ENCODE measurements at regions not wholly inside any gene's neighbourhood (a gene's known extent, or its start where the extent isn't known, plus 50 kb on each side); places are given as distances from the start of the nearest gene placed in this dataset.
"Not testable (repeated sequence)": the region's sequence is repeated elsewhere in the genome, so short reads cannot be mapped to it uniquely, and the experiment has no call there.

DNA sequence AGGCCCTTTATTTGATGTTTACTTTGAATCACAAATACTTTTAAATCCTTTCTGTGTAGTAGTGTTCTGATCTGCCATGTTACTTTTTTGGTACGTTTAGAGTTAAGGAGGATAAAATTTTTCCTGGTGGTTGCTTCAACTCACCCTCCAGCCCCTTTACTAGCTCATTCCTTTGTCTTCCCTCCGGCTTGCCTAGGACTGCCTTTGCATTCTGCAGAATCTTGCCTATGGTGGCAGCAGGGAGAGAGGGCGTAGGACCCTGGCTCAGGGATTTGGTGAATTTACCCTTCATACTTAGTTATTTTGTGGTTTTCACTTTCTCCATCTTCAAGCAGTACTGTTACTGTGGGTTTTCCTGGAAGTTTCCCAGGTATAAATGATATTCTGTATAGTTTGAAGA lies 833.5 kb downstream of the XPNPEP1 start:
- no peak for DNase-seq (ENCODE audit: low spot score)

DNA sequence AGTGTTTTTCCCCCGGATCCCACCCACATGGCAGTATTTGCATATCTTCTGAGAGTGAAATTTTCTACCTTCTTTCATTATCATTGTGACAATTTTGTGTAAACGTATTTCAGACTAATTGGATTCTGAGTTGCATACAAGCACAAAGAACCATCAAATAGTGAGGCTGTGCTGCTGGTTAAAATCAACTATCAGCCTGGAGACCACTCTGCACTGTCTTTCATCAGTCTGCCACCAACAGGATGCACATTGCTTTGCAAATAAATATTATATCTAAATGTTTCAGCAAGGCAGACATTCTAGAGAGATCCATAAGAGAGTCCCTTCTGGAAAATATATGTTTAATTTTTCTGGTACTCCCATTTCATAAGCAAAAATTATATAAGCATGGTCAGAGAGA lies 851.8 kb downstream of the XPNPEP1 start:
- no peak for DNase-seq (ENCODE audit: low spot score)

DNA sequence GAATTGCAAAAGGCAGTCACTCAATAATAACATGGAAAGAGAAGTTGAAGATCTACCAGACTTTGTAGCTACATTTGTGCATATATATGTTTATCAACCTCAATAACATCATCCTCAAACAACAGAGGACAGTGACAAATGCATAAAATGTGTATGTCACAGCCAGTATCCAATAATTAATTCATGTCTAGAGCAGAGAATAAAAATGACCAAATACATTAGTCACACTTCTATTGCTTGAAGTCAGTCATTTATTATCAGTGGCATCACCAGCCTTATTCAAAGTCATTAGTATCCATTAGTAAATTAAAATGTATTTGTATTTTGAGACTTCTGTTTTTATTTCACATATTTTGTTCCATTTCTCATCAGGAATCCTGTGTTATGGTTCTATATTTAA lies 852.8 kb downstream of the XPNPEP1 start:
- DNase-seq (ENCODE audit: low spot score): no peak

DNA sequence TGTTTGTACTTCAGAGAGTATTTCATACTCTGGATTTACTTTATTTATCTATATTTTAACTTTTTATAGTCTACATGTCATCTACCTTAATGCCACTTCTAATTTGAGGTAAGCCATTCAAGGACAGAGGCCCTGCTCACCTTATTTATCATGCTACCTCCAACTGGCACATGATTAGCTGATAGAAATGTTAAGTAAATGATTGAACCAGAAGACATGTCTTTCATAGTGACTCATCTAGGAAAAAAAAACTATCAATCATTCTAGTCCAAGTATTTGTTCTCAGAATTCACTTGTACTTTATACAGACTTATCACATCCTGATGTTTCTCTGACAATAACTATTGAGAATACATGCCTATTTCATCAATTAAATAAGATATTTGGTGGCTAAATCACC lies 856.3 kb downstream of the XPNPEP1 start:
- DNase-seq (ENCODE audit: low spot score): peak; percentile 19

DNA sequence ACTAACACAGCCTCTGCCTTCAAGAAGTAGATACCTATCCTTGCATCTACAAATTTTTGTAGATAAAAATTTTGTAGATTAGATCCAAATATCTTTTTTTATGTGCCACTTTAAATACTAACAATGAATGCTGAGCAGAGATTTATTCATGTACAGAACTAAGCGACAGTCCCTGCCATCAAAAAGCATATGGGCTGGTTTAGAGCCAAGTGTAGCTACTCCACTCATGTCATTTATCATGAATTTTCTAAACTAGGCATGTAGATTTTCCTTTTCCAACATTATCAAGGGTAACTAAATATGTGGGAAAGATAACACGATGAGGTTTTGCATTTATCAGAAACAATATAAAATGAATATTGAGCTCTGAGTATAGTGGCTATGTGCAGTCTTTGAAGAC lies 857.5 kb downstream of the XPNPEP1 start:
- no peak for DNase-seq (ENCODE audit: low spot score)

DNA sequence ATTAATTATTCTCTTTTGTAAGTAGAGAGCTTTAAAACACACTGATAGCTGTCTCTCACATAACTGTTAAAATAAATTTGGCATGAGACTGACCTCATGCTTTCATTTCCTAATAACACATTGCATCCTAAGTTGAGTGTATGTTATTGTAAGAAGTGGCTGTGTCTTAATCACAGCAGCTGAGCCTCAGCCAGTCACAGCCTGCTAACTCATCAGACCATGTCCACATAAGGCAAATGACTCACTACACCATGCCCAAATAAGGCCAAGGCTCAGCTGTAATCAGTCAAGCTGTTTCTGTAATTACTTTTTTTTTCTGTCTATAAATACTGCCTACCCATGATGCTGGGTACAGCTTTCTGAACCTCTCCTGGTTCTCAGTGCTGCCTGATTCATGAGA lies 860.9 kb downstream of the XPNPEP1 start:
- no peak for DNase-seq (ENCODE audit: low spot score)

DNA sequence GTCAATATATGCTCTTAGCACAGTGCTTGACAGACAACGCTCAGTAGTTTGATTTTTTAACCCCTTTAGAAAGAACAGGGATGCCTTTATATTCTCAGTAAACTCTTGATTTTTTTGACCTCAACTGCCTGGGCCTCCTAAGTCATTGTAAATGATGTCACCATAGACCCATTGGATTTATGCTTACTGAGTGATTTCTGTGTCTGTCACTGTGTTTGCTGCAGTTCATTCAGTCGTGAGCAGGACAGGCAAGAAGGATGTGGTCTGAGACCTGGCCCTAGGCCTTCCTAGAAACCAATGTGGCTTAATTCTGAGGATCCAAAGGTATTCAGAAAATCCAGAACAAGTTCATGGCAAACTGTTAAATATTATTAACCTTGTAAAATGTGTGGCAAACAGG lies 868.1 kb downstream of the XPNPEP1 start:
- DNase-seq (ENCODE audit: low spot score): no peak

DNA sequence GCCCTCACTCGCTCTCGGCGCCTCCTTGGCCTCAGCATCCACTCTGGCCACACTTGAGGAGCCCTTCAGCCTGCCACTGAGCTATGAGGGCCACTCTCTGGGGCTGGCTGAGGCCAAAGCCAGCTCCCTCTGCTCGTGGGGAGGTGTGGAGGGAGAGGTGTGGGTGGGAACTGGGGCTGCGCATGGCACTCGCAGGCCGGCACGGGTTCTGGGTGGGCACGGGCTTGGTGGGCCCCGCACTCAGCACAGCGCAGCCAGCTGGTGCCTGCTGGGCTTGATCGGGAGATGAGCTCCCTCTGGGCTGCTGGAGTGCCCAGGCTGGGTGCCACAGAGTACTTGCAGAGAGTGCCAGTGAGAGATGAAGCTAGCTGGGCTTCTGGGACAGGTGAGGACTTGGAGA lies 875.5 kb downstream of the XPNPEP1 start:
- no peak for DNase-seq (ENCODE audit: low spot score)

DNA sequence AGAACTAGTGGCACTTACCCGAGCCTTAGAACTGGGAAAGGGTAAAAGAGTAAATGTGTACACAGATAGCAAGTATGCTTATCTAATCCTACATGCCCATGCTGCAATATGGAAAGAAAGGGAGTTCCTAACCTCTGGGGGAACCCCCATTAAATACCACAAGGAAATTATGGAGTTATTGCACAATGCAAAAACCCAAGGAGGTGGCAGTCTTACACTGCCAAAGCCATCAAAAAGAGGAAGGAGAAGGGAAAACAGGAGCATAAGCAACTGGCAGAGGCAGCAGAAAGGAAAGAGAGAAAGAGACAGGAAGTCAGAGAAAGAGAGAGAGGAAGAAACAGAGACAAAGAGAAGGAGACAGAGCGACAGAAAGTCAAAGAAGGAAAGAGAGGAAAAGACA lies 876.9 kb downstream of the XPNPEP1 start:
- DNase-seq (ENCODE audit: low spot score): not testable (repeated sequence)

DNA sequence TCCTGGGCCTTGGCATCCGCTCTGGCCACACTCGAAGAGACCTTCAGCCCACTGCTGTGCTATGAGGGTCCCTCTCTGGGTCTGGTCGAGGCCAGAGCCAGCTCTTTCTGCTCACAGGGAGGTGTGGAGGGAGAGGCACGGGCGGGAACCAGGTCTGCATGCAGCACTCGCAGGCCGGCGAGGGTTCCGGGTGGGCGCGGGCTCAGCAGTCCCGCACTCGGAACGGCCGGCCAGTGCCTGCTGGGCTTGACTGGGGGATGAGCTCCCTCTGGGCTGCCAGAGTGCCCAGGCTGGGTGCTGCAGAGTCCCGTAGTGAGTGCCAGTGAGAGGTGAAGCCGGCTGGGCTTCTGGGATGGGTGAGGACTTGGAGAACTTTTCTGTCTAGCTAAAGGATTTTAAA lies 882.7 kb downstream of the XPNPEP1 start:
- DNase-seq (ENCODE audit: low spot score): no peak

DNA sequence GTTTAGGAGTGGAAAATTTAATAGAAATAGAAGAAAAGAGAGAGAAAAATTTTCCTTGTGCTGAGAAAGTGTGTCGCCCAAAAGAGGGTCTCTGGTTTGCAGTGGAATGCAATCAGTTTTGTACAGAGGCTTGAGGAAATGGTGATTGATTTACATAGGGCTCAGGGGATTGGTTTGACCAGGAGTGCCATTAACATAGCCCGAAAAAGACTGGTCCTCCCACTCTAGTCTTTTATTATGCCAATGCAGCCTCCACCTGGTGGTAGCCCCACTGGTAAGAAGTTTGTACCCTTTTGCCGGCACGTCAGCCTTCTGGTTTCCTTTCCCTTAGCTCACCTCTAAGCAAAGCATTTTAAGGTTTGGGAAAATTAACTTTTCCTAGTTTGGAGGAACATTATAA lies 885.3 kb downstream of the XPNPEP1 start:
- DNase-seq (ENCODE audit: low spot score): no peak

DNA sequence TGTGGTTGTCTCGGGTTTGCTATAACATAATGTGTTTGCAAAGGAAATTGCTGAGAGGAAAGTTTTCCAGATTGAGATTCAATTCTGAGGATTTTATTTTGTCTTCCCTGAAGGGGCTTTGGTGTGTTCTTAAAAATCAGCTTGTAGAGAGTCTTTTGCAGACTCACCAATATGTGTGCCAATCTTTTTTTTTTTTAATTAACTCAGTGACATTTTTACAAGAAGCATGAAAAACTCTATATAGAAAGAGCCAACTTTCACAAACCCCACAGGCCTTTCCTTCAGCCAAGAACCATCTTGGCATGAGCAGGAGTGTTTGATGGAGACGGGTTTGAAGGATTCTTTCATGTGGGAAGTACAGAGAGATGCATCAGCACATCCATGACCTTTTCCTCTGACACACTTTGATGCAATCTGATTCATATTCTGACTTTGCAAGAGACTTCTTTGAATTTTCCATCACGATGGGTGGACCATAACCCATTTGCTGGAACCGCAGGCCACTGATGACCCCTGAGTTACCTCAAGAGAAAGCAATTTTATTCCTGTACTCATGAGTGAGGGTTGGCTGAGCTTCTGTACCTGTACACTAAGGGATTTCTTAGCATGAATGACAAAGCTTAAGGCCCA lies 892.6 kb downstream of the XPNPEP1 start:
- DNase-seq (ENCODE audit: low spot score): no peak

DNA sequence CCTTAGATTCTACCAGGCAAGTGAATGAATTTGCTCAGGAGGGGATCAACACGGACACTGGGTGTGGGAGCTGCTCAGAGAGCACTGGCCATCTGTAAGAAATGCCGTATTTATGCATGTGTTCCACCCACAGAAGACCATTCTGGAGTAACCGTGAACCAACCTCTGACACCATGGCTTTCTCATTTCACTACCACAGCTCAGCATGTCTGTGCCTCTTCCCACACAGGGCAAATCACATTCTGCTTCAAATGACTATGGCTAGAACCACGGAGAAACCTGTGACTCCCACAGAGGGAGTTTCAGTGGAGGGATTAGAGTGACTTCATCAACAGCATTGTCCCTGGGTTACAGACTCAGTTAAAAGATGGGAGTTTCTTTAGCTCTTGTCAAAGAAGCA lies 893.4 kb downstream of the XPNPEP1 start:
- no peak for DNase-seq (ENCODE audit: low spot score)

DNA sequence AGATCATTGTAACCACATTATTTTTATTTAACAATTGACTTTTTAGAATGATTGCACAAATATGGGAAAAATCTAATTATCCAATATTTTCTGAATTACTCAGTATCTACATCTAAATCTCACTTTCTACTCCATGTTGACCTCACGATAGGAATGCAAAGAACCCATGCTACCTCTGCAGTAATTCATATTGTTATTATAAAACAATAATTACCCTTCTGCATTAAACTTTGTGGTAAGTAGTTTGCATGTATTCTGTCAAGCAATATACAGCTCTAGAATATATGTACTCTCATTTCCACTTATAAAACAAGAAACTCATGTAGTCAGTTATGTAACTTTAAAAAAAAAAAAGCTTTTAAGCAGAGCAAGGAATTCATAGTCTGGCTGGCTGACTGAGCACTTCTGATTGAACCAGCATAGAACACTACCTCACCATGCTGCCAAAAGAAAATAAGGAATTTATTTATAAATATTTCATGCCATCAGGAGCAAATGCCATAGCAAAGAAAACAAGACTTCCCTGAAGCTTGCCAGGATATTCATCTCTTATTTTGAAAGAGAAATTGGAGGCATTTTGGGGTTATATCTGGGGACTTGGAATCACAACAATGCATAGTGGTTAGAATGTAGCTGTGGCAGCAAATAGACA lies 895.7 kb downstream of the XPNPEP1 start:
- no peak for DNase-seq (ENCODE audit: low spot score)

DNA sequence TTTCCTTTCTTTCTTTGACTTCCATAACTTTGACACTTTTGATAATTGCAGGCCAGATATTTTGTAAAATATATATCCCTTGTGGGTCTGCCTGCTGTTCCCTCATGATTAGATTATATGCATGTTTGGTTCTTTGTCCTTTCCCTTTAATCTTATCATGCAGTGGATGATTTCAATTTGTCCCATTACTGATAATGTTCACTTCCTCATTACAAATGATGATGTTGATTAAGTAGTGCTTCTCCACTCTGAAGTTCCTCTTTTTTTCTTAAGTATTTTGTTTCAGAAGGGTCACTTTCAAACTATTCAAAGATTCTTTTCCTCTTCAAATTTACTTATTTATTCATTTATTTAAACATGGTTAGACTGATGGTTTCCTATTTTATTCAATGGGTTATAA lies 898.1 kb downstream of the XPNPEP1 start:
- DNase-seq (ENCODE audit: low spot score): no peak

DNA sequence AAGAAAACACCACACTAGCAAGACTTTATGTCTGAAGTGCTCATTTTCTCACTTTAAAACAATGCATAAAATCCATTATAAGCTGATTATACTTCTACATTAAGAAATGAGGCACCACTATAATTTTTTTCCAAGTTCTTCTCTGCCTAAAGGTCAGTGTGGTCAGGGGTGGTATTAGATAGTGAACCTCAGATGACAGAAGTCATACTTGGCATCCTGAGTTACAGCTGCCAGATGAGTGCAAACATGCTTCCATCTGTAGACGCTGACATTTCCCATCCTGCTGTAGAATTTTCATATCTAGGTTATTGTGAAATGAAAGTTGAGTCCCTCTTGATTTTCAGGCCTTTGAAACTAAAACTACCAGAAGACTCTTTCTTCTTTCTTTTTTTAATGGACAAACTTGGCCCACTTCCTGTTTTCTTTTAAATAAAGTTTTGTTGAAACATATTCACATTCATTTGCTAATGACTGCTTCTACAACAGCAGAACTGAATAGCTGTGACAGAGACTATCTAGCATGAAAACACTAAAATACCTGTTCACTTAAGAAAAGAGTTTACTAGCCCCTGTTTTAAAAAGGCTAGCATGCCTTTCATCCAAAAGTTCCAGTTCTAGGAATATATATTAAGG lies 900.8 kb downstream of the XPNPEP1 start:
- no peak for DNase-seq (ENCODE audit: low spot score)

DNA sequence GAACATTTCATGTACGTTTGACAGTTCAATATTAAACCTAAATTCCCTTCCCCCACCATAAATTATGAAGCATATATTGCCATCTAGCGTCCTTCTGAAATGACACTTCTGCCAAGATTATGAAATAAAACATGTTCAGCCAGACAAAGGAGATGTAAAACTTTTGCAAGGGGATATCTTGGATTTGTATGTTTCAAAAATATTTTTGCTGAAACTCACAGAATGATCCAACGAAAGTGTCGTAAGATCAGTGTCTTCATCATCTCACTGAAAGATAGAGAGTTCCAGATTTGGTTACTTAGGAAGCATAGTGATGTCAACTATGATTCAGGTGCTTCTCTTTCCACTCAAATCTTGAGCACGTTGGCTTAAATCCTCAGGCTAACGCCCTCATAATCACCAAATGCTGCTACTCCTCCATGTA lies 904.3 kb downstream of the XPNPEP1 start:
- no peak for DNase-seq (ENCODE audit: low spot score)

DNA sequence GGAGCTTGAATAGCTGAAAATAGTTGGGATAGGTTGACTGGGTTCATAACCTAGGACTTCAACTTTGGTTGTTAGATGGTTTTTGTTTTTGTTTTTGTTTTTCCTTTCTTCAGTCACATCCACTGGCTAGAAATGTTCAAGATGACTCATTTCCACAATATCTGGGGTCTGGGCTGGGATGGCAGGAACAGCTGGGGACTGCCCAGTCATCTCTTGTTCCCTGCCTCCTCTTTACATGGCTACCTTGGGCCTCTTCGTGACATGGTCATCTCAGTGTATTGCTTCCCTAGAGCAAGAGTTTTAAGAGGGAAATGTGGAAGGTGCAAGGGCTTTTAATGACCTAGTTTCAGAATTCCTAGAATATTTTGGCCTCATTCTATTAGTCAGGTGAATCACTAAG lies 915.8 kb downstream of the XPNPEP1 start:
- no peak for DNase-seq (ENCODE audit: low spot score)

DNA sequence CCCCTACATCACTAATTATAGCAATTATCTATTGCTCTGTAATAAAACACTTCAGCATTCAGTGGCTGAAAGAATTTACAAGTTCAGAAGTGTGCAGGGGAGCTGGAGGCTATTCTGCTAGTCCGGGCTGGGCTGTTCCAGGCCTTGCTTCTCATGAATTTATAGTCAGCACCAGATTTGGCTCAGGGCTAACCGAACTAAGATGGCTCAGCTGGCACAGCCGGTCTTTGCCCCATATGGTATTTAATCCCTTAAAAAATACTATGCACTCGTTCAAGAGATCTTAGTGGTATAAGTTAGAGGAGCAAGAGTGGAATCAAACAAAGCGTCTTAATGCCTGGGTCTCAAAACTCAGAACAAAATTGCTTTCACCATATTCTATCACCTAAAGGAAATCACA lies 932.9 kb downstream of the XPNPEP1 start:
- no peak for DNase-seq (ENCODE audit: low spot score)

DNA sequence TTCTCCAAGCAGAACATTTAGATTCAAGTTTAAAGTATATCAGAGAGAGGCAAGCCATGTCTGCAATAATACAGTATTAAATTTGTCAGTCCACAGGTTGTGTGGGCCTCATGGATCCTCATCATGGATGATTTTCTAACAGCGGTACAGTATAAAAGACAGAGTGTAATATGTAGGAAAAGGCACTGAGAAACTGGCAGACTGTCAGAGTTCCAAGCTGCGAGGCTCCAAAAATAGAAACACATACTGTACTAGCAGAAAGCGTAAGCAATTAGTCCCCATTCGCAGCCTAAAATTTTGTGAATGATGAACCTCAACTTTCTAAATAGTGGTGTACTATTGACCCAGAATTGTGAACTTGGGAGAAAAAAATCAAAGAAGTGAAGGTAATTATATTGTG lies 933.3 kb downstream of the XPNPEP1 start:
- DNase-seq (ENCODE audit: low spot score): no peak

DNA sequence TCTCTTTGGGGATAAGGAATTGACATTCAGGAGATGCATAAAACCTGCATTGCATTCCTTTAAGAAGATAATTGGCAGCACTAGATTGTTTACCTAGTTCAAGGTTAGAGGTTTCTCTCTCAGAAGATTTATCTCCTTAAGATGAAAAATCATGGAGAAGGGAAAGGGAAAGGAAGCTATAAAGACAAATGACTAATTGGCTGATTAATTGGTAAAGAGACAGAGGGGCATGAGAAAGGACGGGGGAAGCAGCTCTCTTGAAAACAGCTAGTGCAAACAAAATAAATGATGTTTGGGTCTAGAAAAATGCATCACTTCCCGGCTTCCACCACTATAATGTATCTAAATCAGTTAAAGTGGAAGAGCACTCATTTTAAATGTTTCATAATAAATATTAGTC lies 941.2 kb downstream of the XPNPEP1 start:
- DNase-seq (ENCODE audit: low spot score): no peak

DNA sequence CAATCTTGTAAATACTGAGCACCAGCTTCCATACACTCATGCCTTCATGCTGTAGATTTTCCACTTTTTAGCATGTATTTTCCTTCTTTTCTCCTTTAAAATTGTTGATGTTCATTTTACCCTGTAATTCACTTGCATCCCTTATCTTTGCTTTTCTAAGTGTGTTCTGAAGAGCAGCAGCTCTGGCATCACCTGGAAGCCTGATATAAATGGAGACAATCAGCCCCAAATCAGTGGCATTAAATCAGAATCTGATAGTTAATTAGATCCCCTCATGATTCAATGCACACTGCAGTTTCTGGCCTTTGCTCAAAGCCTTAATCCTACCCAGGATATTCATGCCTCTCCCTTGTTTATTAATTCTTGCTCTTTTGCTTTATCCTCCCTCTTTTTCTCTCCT lies 942.4 kb downstream of the XPNPEP1 start:
- DNase-seq (ENCODE audit: low spot score): no peak

DNA sequence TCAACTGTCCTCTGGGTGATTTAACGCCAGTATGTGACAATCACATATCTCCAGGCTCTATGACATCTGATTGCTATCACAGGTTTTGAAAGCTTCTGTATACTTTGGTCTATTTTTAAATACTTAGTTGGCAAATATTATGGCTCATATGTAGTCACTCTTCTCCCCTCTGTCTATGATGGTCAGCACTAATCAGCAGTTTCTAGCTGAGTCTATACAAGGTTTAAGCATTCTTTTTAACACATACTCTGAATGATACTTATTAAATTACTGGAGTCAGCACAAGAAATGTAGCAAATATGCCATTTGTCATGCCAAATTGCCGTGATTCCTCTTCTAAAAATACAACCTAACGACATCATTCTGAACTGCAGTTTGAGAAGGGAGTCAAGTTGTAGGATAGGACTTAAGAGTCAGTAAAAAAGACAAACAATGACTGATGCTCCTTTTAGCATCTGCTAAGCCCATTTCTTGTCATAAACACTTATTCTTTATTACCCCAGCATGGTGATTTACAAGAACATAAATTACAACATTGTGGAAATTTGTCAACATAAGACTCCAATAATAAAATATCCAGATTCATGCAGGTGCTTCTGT lies 947.8 kb downstream of the XPNPEP1 start:
- DNase-seq (ENCODE audit: low spot score): no peak

Data from mucosa of gallbladder (tissue), 1 donor.